Colon (tissue), 2 donors: ENCODE measurements at regions not wholly inside any gene's neighbourhood (a gene's known extent, or its start where the extent isn't known, plus 50 kb on each side); places are given as distances from the start of the nearest gene placed in this dataset.

Source experiments
- FAIRE-seq: peaks from 2 replicates; lab custom pipeline; 2012; peaks lifted over from hg19 to GRCh38; lab: Jason Lieb, UNC
- donor health status: control.
- donor health status: control.

DNA sequence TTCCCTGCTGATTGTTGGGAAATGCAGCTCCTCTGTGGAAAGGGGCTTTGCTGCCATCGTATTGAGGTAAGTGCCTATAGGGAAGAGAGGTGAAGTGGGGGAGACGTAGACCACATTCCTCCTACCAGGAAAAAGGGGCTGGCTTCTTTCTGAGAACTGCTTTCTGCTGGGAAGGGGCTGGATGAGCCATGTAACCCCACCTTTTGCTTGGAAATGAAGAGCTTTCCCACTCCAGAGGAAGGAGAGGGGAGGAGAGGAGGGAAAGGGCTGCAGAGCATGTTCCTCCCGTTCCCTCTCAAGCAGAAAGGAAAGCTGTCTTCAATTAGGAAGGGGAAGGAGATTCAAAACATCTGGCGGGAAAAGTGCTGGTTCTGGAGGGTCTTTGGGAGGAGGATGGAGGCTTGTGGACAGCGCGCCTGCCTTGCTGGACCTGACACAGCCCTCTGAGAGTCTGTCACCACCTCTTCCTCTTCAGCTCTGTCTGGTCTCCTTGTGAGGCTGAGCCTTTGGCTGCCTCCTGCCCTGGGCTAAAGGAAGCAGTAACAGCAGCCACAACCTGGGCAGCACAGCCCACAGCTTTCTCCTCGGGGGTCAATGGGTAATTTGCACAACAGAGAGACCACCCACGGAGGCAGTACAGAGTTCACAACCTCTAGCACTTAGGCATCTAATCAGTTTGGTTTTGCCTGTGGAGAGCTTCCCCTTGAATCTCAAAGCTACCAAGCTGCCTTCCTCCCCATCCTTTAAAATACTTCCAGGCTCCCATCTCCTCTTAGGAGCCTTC, 410.0 kb upstream of the TNP1 start:
- no peak for FAIRE-seq

DNA sequence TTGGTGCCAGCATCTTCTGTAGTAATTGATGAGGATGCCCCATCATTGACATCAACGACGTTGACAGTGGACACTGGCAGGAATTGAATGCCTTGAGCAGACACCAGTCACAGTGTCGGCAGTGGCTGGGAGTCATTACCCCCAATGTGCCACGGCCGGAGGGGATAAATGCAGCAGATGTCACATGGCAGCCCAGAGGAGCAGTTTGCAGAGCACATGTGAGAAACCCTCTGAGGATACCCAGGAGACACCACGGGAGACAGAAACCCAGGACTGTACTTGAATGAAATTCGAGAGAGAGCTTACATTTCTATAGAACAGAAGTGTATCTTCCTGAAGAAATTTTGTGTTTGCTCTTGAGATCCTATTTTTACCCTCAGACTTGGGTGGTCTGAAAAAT, 409.1 kb upstream of the TNP1 start:
- no peak for FAIRE-seq

DNA sequence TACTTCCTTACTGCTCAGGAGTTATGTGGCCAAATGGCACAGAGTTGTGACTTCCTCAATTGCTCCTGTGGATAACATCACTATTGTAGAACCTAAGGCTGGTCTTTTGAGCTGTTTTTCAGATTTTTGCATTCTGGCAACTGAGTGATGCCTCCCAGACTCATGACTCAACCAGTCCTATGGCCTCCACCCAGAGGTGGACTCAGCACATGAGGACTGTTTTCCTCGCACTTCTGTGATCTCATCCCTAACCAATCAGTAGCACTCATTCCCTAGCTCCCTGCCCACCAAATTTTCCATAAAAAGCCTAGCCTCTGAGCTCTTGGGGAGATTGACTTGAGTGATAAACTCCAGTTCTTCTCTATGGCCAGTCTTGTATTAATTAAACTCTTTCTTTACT, 407.9 kb upstream of the TNP1 start:
- no peak for FAIRE-seq

DNA sequence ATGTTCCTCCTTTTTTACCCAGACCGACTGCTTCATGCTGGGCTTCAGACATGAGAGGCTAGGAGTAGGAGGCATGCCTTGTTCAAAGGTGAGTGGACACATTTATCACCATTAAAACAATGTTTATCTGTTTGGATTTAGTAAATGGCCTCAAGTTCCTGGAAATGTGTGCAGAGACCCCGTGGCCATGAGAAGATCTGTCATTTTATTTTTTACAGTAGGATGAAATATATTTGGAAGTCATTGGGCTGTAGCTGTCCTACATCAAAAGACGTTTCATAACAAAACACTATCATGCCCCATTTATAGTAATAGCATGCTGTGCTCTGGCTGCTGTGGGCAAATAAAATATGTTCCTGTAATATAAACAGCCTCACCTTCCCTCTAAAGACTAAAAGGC, 403.9 kb upstream of the TNP1 start:
- no peak for FAIRE-seq

DNA sequence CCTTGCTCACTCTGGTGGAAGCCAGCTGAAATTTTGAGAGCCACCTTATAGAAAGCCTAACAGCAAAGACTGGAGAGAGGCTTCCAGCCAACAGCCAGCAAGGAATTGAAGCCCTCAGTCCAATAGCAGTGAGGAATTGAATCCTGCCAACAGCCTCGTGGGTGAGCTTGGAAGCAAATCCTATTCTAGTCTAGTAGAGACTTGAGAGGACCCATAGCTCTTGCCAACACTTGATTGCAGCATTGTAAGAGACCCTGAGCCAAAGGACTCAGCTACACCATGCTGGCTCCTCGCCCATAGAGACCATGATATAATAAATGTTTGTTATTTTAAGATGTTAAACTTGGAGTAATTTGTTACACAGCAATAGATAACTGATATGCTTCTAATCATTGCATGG, 403.0 kb upstream of the TNP1 start:
- no peak for FAIRE-seq

DNA sequence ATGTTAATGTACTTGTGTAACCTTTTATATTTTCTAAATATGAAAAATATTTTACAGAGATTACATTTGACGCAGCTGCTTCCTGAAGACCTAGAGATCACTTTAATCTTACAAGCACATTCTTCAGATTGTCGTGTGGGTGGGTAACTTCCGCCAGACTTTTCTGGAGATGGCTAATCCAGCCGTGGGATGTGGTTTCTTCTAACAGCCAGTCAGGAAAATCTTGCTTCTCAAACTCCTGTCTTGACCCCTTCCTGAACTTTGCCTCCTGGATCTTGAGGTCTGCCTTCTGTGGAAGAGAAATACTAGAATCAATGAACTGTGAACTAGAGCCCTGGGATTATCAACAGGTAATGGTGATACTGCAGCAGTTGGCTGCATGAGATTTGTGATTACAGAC, 401.6 kb upstream of the TNP1 start:
- no peak for FAIRE-seq

DNA sequence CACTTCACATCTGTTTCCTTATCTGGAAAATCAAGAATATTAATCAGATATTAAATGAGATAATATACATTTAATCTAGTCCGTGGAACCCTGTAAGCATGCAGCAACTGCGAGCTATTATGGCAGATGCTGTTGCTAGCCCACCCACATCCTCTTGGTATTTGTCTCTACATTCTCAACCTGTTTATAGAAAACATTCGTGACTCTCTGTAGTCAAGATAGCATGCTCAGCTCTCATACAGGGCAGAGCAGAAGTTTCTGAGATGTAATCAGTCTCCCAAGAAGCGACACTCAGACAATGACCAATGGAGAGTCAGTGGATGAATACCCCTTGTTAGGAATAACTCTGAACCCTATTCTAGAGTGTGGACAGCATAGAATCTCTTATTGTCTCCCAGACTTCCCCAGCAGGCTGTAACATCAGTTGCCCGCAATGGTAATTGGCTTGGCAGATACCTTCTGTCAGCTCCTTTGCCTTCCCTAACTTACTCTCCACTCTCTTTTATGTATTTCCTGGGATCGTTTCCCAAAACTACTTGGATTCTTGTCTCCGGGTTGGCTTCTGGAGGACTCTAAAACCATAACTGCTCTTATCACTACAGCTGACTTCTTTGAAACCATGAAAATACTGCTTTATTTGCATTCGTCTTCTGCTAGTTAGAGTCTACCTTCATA, 400.7 kb upstream of the TNP1 start:
- FAIRE-seq: no peak

DNA sequence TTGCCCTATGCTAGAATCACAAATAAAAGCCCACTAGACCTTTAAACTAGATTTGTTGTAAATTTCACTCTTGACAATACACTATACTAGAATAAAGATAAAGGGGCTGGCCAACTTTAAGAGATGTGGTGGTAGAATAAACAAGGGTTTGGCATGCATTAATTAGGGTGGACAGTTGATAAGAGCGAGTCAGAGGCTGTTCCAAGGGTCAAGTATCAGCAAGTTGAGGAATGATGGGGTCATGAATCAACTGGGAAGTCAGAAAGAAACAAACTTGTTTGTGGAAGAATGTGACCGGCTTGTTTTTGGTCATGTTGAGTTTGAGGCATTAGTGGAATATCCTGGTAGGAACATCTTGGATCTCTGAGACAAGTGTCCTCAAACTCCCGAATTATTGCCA, 398.3 kb upstream of the TNP1 start:
- no peak for FAIRE-seq

DNA sequence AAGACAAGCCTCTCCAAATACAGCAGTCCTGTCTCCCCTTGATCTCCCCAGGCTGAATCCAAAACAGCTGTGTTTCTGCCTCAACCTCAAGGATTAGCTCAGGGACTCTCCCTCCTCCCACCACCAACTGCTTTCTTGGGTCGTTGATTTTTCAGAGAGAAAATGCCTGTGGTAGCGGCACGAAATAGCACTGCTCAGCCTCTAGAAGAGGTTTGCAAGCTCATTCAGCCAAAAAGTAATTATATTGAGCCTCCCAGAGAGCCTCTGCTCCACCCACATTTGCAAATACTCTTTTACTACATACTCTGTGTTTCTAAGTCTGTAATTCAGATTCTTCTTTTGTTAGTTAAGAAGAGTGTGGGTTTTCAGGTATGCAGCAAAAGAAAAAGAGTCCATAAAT, 396.4 kb upstream of the TNP1 start:
- FAIRE-seq: no peak

DNA sequence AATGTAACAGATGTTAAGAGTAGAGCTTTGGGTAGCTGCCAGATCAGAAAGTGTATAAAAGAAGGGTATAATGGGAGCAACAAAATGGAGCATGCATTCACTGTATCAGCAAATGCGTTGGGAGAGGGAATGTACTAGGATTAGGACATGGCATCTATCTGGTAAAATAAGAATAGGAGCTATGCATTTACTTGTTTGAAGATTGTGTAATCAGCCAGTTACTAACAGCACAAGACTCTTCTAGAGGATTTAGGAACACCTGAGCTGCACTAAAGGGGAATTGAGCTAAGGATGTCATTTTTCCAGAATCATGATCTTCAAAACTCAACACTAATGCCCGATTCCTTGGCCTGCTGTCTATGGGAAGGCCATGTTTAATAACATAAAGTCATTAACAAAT, 394.2 kb upstream of the TNP1 start:
- FAIRE-seq: no peak

DNA sequence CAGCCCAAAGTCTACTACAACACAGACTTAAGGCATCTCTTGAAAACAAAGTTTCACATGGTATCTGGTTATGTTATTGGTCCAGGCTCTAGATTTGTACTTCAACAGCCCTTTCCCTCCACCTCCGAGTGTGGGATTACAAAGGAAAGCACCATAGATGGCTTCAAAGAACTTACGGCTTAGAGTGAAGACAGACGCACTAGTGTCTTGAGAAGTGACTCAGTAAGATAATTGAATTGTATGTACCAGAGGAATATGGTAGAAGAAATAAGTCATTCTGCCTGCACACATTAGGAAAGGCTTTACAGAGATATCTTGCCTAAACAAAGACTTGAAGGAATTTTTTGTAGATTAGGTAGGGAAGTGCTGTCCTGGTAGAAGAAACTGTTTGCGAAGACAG, 392.3 kb upstream of the TNP1 start:
- FAIRE-seq: no peak

DNA sequence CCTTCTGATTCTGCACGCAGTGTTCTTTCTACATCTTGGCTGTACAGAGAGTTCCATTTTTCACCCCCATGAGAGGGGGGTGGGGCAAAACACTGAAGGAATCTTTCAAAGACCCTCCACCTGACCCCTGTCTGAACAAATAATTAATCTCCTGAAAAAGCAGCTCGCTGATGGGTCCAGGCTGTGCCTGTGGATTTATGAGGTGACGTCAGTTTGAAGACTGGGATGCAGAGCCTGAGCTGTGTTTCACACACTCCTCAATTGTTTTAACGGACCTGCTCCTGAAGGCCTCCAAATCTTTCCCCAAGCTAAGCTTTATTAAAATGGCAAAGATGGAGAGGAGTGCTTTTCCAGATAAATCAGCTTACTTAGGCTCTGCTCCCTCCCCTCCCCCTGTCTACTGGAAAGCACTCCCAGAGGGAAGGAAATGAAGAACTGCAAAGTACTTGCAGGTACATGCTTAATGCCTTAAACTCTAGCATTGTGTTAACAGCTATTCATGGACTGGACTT, 390.2 kb upstream of the TNP1 start:
- FAIRE-seq: no peak

DNA sequence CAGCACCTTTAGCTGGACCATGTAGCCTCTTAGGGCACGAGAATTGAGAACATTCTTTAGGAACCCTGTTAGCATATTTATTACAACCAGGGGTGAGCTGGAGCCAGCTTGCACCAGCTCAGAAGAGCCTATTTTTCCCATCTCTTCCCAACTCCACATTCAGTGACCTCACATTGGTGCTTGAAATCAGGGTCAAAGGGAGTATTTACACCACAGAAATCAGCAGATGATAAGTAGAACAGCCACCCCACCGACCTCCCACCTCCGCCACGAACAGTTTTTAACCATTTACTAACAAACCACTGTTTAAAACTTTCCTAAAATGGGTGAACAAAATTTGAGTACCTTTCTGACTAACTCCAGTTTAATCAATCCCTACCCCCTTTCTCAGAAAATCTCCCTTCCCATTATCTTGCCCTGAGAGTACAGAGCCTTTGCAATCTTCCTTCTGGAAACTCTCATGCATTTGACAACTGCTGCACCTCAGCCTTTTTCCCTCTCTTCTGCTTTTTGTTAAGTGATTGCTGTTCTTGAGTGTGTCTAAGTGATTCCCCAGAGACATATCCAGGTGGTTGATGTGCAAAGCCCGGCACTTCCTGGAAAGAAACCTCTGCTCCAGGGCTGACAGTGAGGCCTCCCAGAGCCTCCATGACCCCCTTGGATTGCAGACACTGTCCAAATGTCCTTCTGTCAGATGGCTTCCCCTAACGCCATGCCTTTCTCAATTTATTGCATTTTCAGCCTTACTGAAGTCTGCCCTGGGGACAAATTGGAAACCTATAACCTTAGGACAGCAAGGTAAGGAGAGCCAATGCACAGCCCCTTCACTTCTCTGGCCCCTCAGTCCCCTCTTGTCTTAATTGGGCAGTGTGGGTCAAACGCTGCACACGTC, 389.5 kb upstream of the TNP1 start:
- FAIRE-seq: no peak

DNA sequence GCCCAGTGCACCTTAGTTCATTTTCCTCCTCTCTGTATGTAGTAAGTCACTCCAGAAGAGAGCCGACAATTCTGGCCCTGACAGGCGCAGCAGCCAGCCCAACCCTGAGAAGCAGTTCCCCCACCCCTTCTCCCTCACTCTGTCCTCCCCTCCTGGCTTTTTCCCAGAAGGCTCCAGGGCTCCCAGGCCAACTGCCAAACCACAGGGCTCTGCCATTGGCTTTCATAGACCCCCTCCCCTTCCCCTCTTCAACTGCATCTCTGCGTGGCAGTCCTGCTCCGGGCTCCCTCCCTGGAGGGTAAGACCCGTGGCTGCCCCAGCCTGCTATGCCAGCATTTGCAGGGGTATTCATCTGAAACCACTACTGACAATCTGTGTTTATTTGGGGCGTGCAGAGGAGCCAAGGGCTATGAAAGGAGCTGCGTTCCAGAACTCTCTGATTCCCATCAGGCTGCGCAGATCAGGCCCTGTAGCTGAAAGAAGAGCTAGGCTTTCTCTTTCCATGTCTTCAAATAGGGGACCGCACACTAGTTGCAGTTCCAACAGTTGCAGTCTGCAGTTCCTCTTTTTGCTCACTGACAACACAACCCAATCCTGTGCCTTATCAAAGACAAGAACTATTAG, 388.6 kb upstream of the TNP1 start:
- no peak for FAIRE-seq

DNA sequence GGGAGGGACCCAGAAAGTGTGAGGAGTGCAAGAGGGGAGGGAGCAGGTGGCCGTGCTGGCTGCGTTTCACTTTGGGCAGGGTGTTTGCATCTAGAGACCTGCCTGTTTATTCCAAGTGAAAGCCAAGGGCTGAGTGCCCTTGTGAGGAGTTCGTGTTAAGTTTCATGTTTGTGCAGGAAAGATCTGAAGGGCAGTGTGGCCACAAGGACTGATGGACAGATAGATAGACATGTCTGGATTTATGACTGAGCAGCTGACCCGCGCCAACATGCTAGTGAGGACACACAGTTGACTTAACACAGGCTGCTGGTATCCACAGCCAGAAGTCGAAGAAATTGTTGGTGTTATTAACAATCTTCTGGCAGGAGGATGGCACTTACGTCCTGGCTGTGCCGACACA, 387.6 kb upstream of the TNP1 start:
- no peak for FAIRE-seq

DNA sequence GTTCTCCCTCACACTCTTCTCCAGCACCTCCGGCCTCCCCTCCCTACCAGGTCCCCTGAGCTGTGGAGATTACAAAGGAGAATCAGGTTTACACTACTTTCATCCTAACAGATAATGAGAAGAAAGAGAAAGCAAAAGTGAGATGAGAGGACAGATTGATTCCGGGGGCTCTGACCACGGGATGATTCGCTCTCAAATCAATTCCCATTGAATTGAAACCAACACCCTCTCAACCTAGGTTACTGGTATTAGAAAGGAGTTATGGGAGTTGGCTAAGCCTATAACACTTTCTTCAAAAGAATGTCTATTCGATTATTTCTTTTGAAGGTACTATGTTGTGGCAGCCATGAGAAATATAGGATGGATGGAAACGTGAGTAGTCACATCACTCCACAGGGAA, 386.2 kb upstream of the TNP1 start:
- FAIRE-seq: no peak

DNA sequence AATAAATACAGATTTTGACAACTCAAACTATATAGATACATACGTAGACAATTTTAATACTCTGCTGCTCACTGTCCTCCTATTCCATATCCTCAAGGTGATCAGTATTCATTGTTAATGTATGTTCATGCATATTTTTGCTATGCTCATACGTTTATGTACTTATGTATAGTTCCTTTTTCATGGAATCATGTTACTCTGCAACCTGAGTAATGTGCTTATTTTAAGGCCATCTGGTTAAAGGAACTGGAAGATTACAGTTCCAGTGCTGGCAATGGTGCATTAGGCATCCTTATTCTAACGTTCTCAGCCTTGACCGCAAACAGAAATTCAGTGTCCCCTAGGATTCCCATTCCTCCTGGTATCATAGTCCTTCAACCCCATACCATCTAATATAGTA, 385.0 kb upstream of the TNP1 start:
- FAIRE-seq: no peak

DNA sequence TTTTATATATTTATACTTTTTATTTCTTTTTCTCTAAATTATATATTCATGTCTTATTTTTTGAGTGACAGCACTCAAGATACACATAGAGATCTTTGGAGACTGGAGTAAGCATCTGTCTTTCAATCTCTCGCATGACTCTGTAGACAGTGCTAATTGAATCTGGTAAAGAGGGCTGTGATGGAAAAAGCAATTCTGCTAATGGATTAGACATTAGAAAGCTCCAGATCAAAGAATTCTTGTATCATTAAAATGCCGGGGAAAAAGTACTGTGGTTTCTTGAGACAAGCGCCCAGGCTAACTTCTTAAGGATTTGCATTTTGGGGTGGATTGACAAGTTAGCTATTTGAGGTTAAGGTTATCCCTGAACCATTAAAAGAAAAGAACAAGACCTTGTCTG, 383.1 kb upstream of the TNP1 start:
- no peak for FAIRE-seq

DNA sequence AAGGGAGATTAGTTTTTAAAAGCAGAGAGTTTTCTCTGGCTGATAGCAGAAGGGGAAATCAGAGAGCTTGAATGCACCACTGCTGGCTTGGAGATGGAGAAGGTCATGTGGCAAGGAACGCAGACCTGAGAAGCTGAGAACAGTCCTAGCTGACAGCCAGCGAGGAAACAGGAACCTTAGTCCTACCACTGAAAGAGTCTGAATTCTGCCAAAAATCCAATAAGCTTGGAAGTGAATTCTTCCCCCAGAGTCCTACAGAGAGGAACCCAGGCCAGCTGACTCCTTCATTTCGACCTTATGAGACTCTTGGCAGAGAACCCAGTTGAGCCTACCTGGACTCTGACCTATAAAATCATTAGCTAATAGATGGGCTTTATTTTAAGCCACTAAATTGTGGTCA, 371.9 kb upstream of the TNP1 start:
- no peak for FAIRE-seq

DNA sequence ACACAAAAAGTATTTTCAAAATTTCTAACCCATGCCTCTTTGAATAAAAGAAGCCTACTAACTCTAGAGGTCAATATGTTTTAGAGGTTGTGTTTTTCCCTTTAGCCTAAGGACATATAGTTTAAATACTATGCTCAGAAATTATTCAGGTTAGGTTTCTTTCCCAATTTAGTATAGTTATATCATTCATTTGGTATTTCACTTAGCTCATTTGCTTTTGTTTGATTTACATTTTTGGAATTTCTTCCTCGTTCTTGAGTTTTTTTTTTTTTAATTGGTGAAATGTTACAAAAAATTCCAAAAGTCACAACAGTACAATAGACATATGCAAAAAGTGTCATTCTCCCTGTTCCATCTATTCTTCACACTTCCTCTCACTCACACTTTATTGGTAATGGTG, 371.3 kb upstream of the TNP1 start:
- no peak for FAIRE-seq

DNA sequence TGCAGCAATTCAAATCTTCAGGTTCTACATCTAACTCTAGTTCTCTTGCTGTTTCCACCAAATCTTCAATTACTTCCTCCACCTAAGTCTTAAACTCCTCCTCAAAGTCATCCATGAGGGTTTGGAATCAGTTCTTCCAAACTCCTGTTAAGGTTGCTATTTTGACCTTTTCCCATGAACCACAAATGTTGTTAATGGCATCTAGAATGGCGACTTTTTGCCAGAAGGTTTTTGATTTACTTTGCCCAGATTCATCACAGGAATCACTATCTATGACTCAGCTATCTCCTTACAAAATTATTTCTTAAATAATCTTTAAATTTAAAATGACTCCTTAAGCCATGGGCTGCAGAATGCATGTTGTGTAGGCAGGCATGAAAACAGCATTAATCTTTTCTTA, 368.9 kb upstream of the TNP1 start:
- FAIRE-seq: no peak

DNA sequence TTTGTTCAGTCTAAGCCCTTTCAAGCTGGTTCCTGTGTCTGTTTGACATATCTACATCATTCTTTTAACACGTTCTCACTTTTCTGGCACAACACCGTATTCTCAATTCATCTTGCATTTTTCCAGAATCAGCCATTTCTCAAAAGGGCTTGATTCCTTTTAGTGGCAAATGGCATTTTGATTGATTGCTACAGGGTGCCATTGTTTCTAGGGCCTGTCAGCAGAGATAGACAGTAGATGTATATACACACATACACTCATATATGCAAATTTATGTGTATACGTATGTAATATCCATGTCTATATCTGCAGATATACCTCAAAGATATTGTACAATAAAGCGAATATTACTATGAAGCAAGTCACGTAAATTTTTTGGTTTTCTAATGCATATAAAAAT, 367.9 kb upstream of the TNP1 start:
- no peak for FAIRE-seq

DNA sequence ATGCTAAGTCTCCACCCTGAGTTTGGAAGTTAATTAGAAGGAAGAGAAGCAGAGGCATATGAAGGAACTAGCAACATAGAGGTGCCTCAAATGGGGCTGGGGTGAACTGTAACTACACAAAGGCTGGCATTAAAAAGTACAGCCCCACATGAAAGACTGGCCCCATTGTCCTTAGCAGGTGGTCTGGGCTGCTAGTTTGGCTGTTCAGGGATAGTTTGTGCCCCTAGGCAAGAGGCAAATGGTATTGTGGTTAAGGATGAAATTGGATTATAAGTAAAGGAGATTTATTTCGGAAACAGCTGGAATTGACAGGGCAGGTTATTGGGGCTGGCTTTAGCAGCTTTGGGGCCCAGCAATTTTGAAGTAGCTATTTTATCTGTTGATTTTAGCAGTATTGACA, 365.7 kb upstream of the TNP1 start:
- no peak for FAIRE-seq
